K562 (cell line): ENCODE measurements at regions not wholly inside any gene's neighbourhood (a gene's known extent, or its start where the extent isn't known, plus 50 kb on each side); places are given as distances from the start of the nearest gene placed in this dataset.

Experiments
- ATAC-seq: fragments of 200-7000 bp; cut with Tn5 transposase; 3 replicates; pipeline ENCODE4 v1.9.1; 2020; ENCODE audit warnings: moderate library complexity
- BruUV-seq: library from RNA; stranded (reverse); fragments of 400-500 nt; replicated peaks from 2 replicates; lab custom pipeline; 2021; lab: Mats Ljungman, UMichigan
- CTCF ChIA-PET: fragments of 300-600 bp; formaldehyde crosslinking; extraction: SDS; loops from one replicate; lab custom pipeline; 2021; ENCODE audit warnings: low intra/inter-chr PET ratio; lab: Yijun Ruan, JAX
- POLR2A ChIA-PET: fragments of 300-600, 350-650 bp; sonication (Branson Sonifier 250); formaldehyde crosslinking; extraction: SDS; loops from one replicate; lab custom pipeline; 2021; ENCODE audit warnings: antibody characterized with exemption, inconsistent platforms; lab: Yijun Ruan, JAX
- DNase-seq, 4 experiments: peaks; one replicate each; pipeline versions ENCODE4 v3.0.0 to v3.0.0-alpha.2; 2011 to 2018; ENCODE audit warnings: low spot score in 3 of 4, mixed read lengths in 3 of 4; ENCODE audit errors: extremely low read depth in 1 of 4
- FAIRE-seq: peaks from 2 replicates; lab custom pipeline; 2011; peaks lifted over from hg19 to GRCh38; lab: Jason Lieb, UNC
- H2AFZ ChIP-seq: 2 replicates; pipeline ENCODE4 v1.6.0; 2011; ENCODE audit warnings: low read depth, low read length, control low read depth, inconsistent platforms
- H3K27ac ChIP-seq: fragments of 200-600 bp; 3 replicates; pipeline ENCODE4 v1.8.0; 2011; ENCODE audit warnings: low read depth, mild to moderate bottlenecking, control low read depth, inconsistent platforms, low read length, moderate library complexity, mixed read lengths; ENCODE audit errors: extremely low read depth
- H3K27me3 ChIP-seq, 2 experiments: fragments of 300-600 bp in 1 of 2; 2 replicates in 1 of 2; 3 replicates in 1 of 2; pipeline versions ENCODE4 v1.6.0 to v1.8.0; 2011; ENCODE audit warnings: inconsistent platforms in 2 of 2, low read length in 2 of 2, mild to moderate bottlenecking in 1 of 2, mixed read lengths in 1 of 2, moderate library complexity in 1 of 2; ENCODE audit not compliant: control insufficient read depth in 2 of 2, insufficient read depth in 2 of 2
- H3K36me3 ChIP-seq: fragments of 300-600 bp; 3 replicates; pipeline ENCODE4 v1.8.0; 2011; ENCODE audit warnings: mild to moderate bottlenecking, low read length, inconsistent platforms; ENCODE audit not compliant: control insufficient read depth, insufficient read depth
- H3K4me1 ChIP-seq, 2 experiments: fragments of 200-600 bp in 1 of 2; replicated peaks in 1 of 2; 2 replicates in 1 of 2; 3 replicates in 1 of 2; pipeline versions ENCODE4 v1.5.1 to v1.8.0; 2011; ENCODE audit warnings: inconsistent platforms in 2 of 2, low read length in 2 of 2, mild to moderate bottlenecking in 1 of 2, mixed read lengths in 1 of 2, moderate library complexity in 1 of 2; ENCODE audit not compliant: control insufficient read depth in 2 of 2, insufficient read depth in 2 of 2
- H3K4me2 ChIP-seq: 2 replicates; pipeline ENCODE4 v1.6.1; 2011; ENCODE audit warnings: low read length, control low read depth, inconsistent platforms, mixed read lengths; ENCODE audit not compliant: insufficient read depth
- H3K4me3 ChIP-seq: fragments of 200-600 bp; sonication (generic), shearing (Covaris generic); 2 replicates; pipeline ENCODE4 v1.5.1; 2016; ENCODE audit warnings: control low read depth, inconsistent platforms
- H3K79me2 ChIP-seq: fragments of 200-600 bp; 3 replicates; pipeline ENCODE4 v1.8.0; 2011; ENCODE audit warnings: low read length, inconsistent platforms; ENCODE audit not compliant: control insufficient read depth, insufficient read depth
- H3K9ac ChIP-seq, 2 experiments: 2 replicates each; pipeline versions ENCODE4 v1.6.0 to v1.6.1; 2011; ENCODE audit warnings: low read depth in 2 of 2, low read length in 2 of 2, control low read depth in 1 of 2, inconsistent platforms in 1 of 2, mild to moderate bottlenecking in 1 of 2, mixed read lengths in 1 of 2; ENCODE audit not compliant: insufficient read depth in 1 of 2
- H3K9me1 ChIP-seq: one replicate; pipeline ENCODE4 v1.6.0; 2011; ENCODE audit warnings: inconsistent platforms, mild to moderate bottlenecking, low read length, moderate library complexity; ENCODE audit not compliant: control insufficient read depth, insufficient read depth
- H3K9me3 ChIP-seq: replicated peaks from 2 replicates; pipeline ENCODE4 v1.5.1; 2011; ENCODE audit warnings: low read depth, low read length, inconsistent platforms; ENCODE audit not compliant: control insufficient read depth, insufficient read depth
- H4K20me1 ChIP-seq: replicated peaks from 2 replicates; pipeline ENCODE4 v1.6.1; 2011; ENCODE audit warnings: low read length, inconsistent platforms, mixed read lengths; ENCODE audit not compliant: control insufficient read depth, insufficient read depth
- CBFA2T2 ChIP-seq: fragments of 450-650 bp; conservative IDR thresholded peaks from 2 replicates; pipeline ENCODE4 v1.6.1; 2017; ENCODE audit warnings: mild to moderate bottlenecking
- CBFB ChIP-seq: sonication (generic); formaldehyde crosslinking; IDR thresholded peaks from 2 replicates; pipeline ENCODE4 v1.4.0; 2020; ENCODE audit warnings: mild to moderate bottlenecking, missing genetic modification reagents
- CHD4 ChIP-seq: fragments of 200-600 bp; sonication (generic); IDR thresholded peaks from 3 replicates; pipeline ENCODE4 v1.6.1; 2012; ENCODE audit warnings: low read depth, mild to moderate bottlenecking, mixed read lengths, low read length, inconsistent platforms; ENCODE audit not compliant: insufficient read depth, insufficient replicate concordance, poor library complexity, severe bottlenecking
- CREBBP ChIP-seq: IDR thresholded peaks from one replicate; pipeline ENCODE4 v1.6.1; 2012; ENCODE audit warnings: low read depth, mild to moderate bottlenecking, control low read depth, inconsistent platforms, low read length
- ETS2 ChIP-seq: IDR thresholded peaks from 2 replicates; pipeline ENCODE4 v1.6.1; 2016; ENCODE audit warnings: borderline replicate concordance, missing genetic modification characterization, mild to moderate bottlenecking, moderate library complexity, missing compliant biosample characterization; ENCODE audit not compliant: poor library complexity, severe bottlenecking
- ETV5 ChIP-seq: sonication (generic); formaldehyde crosslinking; IDR thresholded peaks from 2 replicates; pipeline ENCODE4 v1.4.0; 2020; ENCODE audit warnings: low read depth, mild to moderate bottlenecking, missing genetic modification reagents
- SETDB1 ChIP-seq: IDR thresholded peaks from one replicate; pipeline ENCODE4 v1.6.1; 2012; ENCODE audit warnings: low read length, control low read depth, inconsistent platforms
- SMARCC2 ChIP-seq: fragments of 450-650 bp; IDR thresholded peaks from 2 replicates; pipeline ENCODE4 v1.6.1; 2017; ENCODE audit warnings: antibody characterized with exemption, moderate library complexity, mild to moderate bottlenecking, low read depth
- STAT5B ChIP-seq: fragments of 250-450 bp; sonication (Bioruptor Pico); IDR thresholded peaks from 2 replicates; pipeline ENCODE4 v1.8.0; 2021; ENCODE audit warnings: mild to moderate bottlenecking, inconsistent platforms
- TFAM ChIP-seq: fragments of 250-450 bp; sonication (Bioruptor Pico); conservative IDR thresholded peaks from 2 replicates; pipeline ENCODE4 v1.5.0; 2021; ENCODE audit warnings: mild to moderate bottlenecking, moderate library complexity
- XRCC4 ChIP-seq: IDR thresholded peaks from one replicate; pipeline ENCODE4 v1.6.1; 2011; ENCODE audit not compliant: insufficient read depth, insufficient read length; ENCODE audit errors: extremely low read depth
- YBX1 ChIP-seq: fragments of 450-650 bp; IDR thresholded peaks from 2 replicates; pipeline ENCODE4 v1.7.1; 2016; ENCODE audit warnings: mild to moderate bottlenecking
- ZFP36 ChIP-seq: fragments of 150-350 bp; IDR thresholded peaks from 2 replicates; pipeline ENCODE4 v1.6.1; 2018; ENCODE audit warnings: low read length, low read depth; ENCODE audit not compliant: partially characterized antibody
- ZNF134 ChIP-seq: fragments of 250-450 bp; sonication (Bioruptor Pico); conservative IDR thresholded peaks from 2 replicates; pipeline ENCODE4 v1.4.0; 2020
- WGBS: fragments of 100-300 bp; shearing (Covaris generic); methylation state at CpG from one replicate; pipeline ENCODE4 v1.1.6; 2016; ENCODE audit warnings: low coverage, mixed read lengths; ENCODE audit not compliant: insufficient coverage; ENCODE audit errors: missing lambda C conversion rate; 5-methylcytosine and 5-hydroxymethylcytosine counted together
- in situ Hi-C: fragments of 300-500 bp; cut with MboI; formaldehyde crosslinking; loops from 4 replicates; pipeline ENCODE4 v1.15.0; 2018; ENCODE audit warnings: inconsistent platforms, mixed read lengths
- intact Hi-C: fragments of 100-400 bp; cut with micrococcal nuclease; formaldehyde crosslinking; loops from 2 replicates; pipeline ENCODE4 v1.14.2; 2022

DNA sequence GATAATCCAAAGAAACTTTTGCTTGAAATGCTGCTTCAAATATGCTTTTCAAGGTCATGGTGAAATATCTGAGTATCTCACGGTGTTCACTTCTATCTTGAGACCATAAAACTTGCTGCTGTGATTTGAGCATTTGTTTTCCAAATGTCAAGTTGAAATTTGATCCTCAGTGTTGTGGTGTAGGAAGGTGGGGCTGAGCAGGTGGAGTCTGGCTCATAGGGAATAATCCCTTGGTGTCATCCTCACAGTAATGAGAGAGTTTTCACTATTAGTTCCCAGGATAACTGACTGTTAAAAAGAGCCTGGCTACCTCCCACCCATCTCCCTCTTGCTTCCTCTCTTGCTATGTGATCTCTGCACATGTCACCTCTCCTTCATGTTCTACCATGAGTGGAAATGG, 858.0 kb upstream of the SLITRK5 start:
- no peak overlapping the region for H3K27ac ChIP-seq
- CTCF ChIA-PET, result no interaction called here
- ATAC-seq, result no peak
- TF ChIP-seq ZNF134, result no peak
- no peak for TF ChIP-seq XRCC4
- TF ChIP-seq CHD4, result no peak
- TF ChIP-seq ETS2, result no peak
- TF ChIP-seq ETV5, result no peak
- no peak for TF ChIP-seq SETDB1
- FAIRE-seq, result no peak
- no peaks in the 10 kb centered on the region for H3K9me1 ChIP-seq
- H3K27me3 ChIP-seq, result no peaks in the 10 kb centered on the region
- H3K79me2 ChIP-seq, result no peaks in the 10 kb centered on the region
- H3K4me3 ChIP-seq, result no peak overlapping the region
- in situ Hi-C loops, result no loop called here
- BruUV-seq, result no TSS peak
- H4K20me1 ChIP-seq, result no peaks in the 10 kb centered on the region
- H2AFZ ChIP-seq, result no peak overlapping the region
- no peak for DNase-seq
- H3K9me3 ChIP-seq, result no peaks in the 10 kb centered on the region
- POLR2A ChIA-PET, result no interaction called here
- H3K36me3 ChIP-seq, result no peaks in the 10 kb centered on the region
- no peaks in the 10 kb centered on the region for H3K4me1 ChIP-seq
- no peak overlapping the region for H3K4me2 ChIP-seq
- no peak overlapping the region for H3K9ac ChIP-seq
- intact Hi-C loops, result no loop called here
- 0% methylated on average over 1 of the region's 1 CpG for WGBS

DNA sequence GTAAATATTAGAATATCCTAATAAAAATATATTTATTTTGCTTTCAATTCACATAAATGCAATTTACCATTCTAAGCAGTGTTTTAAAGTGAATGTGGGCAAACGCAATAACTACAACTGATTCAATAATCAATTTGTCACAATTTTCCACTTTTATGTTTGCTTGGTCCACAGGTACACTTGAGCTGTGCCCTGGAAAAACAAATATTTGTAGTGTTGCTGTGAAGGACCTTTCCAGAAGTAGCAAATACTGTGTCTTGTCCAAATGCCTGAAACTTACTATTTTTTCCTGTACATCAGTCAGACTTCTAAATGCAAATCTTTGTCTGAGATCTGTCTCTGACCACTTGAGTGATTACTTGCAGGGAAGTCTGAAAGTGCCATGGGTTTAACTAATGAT, 845.8 kb upstream of the SLITRK5 start:
- BruUV-seq, result no TSS peak
- ChIA-PET POLR2A (no interaction called here), CTCF (no interaction called here)
- in situ Hi-C loops (no loop called here), intact Hi-C loops (no loop called here)
- Histone ChIP-seq H3K9me1 (no peaks in the 10 kb centered on the region), H3K4me2 (no peak overlapping the region), H4K20me1 (no peaks in the 10 kb centered on the region), H3K4me1 (no peaks in the 10 kb centered on the region), H3K79me2 (no peaks in the 10 kb centered on the region), H3K36me3 (no peaks in the 10 kb centered on the region), H3K27me3 (no peaks in the 10 kb centered on the region), H3K9ac (no peak overlapping the region), H3K4me3 (no peak overlapping the region), H2AFZ (no peak overlapping the region), H3K27ac (no peak overlapping the region), H3K9me3 (no peaks in the 10 kb centered on the region)
- ATAC-seq (no peak), FAIRE-seq (no peak), DNase-seq (no peak)
- WGBS, result 0% methylated on average over 1 of the region's 1 CpG
- TF ChIP-seq ZFP36 (no peak), CREBBP (no peak), YBX1 (no peak), TFAM (no peak), CBFB (CRISPR knock-in tag) (no peak), SMARCC2 (no peak), STAT5B (CRISPR knock-in tag) (no peak), CBFA2T2 (no peak)
